ENCODE measurements at regions not wholly inside any gene's neighbourhood (a gene's known extent, or its start where the extent isn't known, plus 50 kb on each side); places are given as distances from the start of the nearest gene placed in this dataset.

DNA sequence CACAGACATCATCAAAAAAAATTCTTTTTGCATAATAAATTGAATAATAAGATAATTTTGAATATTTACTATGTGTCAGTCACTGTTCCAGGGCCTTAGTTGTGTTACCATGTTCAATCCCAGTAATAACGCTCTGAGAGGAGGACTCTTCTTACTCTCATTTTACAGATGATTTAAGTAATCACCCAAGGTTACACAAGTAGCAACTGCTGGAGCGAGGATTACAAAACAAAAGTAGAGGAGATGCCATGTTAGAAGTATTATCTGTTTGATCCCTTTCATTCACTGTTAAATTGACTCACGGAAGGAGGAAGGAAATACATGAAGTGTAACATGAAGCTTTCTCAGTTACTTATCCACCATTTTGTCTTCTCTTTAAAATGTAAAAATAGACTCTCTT, 412.8 kb downstream of the NFIB start:
- no peak for DNase-seq (ENCODE audit: low spot score)
- H3K4me1 ChIP-seq (ENCODE audit: insufficient read depth, low read length) = no peaks in the 10 kb centered on the region
- H3K9ac ChIP-seq (ENCODE audit: insufficient read depth, low read depth, low read length) = no peak overlapping the region
- H3K79me2 ChIP-seq (ENCODE audit: insufficient read depth, low read length) = no peaks in the 10 kb centered on the region
- in situ Hi-C loops (cut with HindIII; ENCODE audit: extremely low pct_ligation_motif_present, low pct_unique_long_range_greater_than_20kb) = no loop called here
- no peak overlapping the region for H3K27ac ChIP-seq (ENCODE audit: extremely low read length, insufficient read depth, low read length)
- no peaks in the 10 kb centered on the region for H4K20me1 ChIP-seq (ENCODE audit: insufficient read depth, low read length)
- no peak for TF ChIP-seq RNF219 (CRISPR knock-in tag; IDR thresholded peaks at IDR 0.05)
- no TSS peak for BruUV-seq (replicated peaks)
- no peaks in the 10 kb centered on the region for H3K27me3 ChIP-seq (ENCODE audit: control insufficient read depth in 1 of 2, insufficient read depth in 2 of 2, low read length in 2 of 2)
- H2AFZ ChIP-seq (ENCODE audit: low read length) = no peak overlapping the region
- ChIA-PET POLR2A (no interaction called here), CTCF (ENCODE audit: low intra/inter-chr PET ratio, low total read pairs) (no interaction called here)
- no peak for FAIRE-seq
- H3K4me2 ChIP-seq (ENCODE audit: low read depth, low read length) = no peak overlapping the region
- no peaks in the 10 kb centered on the region for H3K36me3 ChIP-seq (replicated peaks in 1 of 2; ENCODE audit: control insufficient read depth in 1 of 2, insufficient read depth in 2 of 2, low read length in 2 of 2)
- no peaks in the 10 kb centered on the region for H3K9me3 ChIP-seq (ENCODE audit: low read length)
- intact Hi-C loops (cut with micrococcal nuclease; ENCODE audit: unreplicated experiment) = no loop called here
- no peak for ATAC-seq
- 3% methylated on average over 3 of the region's 3 CpGs for WGBS (ENCODE audit: low lambda C conversion rate)
- H3K4me3 ChIP-seq (replicated peaks in 1 of 3; ENCODE audit: insufficient read depth in 1 of 3, low read depth in 2 of 3, low read length in 3 of 3) = no peak overlapping the region

- H3K4me2 ChIP-seq (ENCODE audit: low read depth, low read length) = no peak overlapping the region
- no peaks in the 10 kb centered on the region for H3K27me3 ChIP-seq (ENCODE audit: control insufficient read depth in 1 of 2, insufficient read depth in 2 of 2, low read length in 2 of 2)
- FAIRE-seq (no peak), ATAC-seq (no peak), DNase-seq (ENCODE audit: low spot score) (no peak)
- H4K20me1 ChIP-seq (ENCODE audit: insufficient read depth, low read length) = no peaks in the 10 kb centered on the region
- in situ Hi-C loops (cut with HindIII; ENCODE audit: extremely low pct_ligation_motif_present, low pct_unique_long_range_greater_than_20kb) = no loop called here
- no peak overlapping the region for H2AFZ ChIP-seq (ENCODE audit: low read length)
- ChIA-PET POLR2A (no interaction called here), CTCF (ENCODE audit: low intra/inter-chr PET ratio, low total read pairs) (no interaction called here)
- H3K4me3 ChIP-seq (replicated peaks in 1 of 3; ENCODE audit: insufficient read depth in 1 of 3, low read depth in 2 of 3, low read length in 3 of 3) = no peak overlapping the region
- no peaks in the 10 kb centered on the region for H3K36me3 ChIP-seq (replicated peaks in 1 of 2; ENCODE audit: control insufficient read depth in 1 of 2, insufficient read depth in 2 of 2, low read length in 2 of 2)
- no peak overlapping the region for H3K27ac ChIP-seq (ENCODE audit: extremely low read length, insufficient read depth, low read length)
- no peak overlapping the region for H3K9ac ChIP-seq (ENCODE audit: insufficient read depth, low read depth, low read length)
- no peaks in the 10 kb centered on the region for H3K79me2 ChIP-seq (ENCODE audit: insufficient read depth, low read length)
- H3K9me3 ChIP-seq (ENCODE audit: low read length) = no peaks in the 10 kb centered on the region
- intact Hi-C loops (cut with micrococcal nuclease; ENCODE audit: unreplicated experiment) = no loop called here
- 2% methylated on average over 5 of the region's 5 CpGs for WGBS (ENCODE audit: low lambda C conversion rate)
- no TSS peak for BruUV-seq (replicated peaks)
- no peaks in the 10 kb centered on the region for H3K4me1 ChIP-seq (ENCODE audit: insufficient read depth, low read length)
- TF ChIP-seq HNRNPL (IDR thresholded peaks at IDR 0.05; ENCODE audit: low read depth, low read length) (no peak), MZF1 (CRISPR knock-in tag; IDR thresholded peaks at IDR 0.05; ENCODE audit: borderline replicate concordance) (no peak), ZNF883 (CRISPR knock-in tag; IDR thresholded peaks at IDR 0.05; ENCODE audit: not compliant biosample characterization) (no peak)
- TF ChIP-seq, protein P1, sequence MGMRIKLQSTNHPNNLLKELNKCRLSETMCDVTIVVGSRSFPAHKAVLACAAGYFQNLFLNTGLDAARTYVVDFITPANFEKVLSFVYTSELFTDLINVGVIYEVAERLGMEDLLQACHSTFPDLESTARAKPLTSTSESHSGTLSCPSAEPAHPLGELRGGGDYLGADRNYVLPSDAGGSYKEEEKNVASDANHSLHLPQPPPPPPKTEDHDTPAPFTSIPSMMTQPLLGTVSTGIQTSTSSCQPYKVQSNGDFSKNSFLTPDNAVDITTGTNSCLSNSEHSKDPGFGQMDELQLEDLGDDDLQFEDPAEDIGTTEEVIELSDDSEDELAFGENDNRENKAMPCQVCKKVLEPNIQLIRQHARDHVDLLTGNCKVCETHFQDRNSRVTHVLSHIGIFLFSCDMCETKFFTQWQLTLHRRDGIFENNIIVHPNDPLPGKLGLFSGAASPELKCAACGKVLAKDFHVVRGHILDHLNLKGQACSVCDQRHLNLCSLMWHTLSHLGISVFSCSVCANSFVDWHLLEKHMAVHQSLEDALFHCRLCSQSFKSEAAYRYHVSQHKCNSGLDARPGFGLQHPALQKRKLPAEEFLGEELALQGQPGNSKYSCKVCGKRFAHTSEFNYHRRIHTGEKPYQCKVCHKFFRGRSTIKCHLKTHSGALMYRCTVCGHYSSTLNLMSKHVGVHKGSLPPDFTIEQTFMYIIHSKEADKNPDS (CRISPR knock-in tag; IDR thresholded peaks at IDR 0.05) = no peak
- TF ChIP-seq, protein P2, sequence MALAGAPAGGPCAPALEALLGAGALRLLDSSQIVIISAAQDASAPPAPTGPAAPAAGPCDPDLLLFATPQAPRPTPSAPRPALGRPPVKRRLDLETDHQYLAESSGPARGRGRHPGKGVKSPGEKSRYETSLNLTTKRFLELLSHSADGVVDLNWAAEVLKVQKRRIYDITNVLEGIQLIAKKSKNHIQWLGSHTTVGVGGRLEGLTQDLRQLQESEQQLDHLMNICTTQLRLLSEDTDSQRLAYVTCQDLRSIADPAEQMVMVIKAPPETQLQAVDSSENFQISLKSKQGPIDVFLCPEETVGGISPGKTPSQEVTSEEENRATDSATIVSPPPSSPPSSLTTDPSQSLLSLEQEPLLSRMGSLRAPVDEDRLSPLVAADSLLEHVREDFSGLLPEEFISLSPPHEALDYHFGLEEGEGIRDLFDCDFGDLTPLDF (CRISPR knock-in tag; IDR thresholded peaks at IDR 0.05) = no peak
- TF ChIP-seq, protein P3, sequence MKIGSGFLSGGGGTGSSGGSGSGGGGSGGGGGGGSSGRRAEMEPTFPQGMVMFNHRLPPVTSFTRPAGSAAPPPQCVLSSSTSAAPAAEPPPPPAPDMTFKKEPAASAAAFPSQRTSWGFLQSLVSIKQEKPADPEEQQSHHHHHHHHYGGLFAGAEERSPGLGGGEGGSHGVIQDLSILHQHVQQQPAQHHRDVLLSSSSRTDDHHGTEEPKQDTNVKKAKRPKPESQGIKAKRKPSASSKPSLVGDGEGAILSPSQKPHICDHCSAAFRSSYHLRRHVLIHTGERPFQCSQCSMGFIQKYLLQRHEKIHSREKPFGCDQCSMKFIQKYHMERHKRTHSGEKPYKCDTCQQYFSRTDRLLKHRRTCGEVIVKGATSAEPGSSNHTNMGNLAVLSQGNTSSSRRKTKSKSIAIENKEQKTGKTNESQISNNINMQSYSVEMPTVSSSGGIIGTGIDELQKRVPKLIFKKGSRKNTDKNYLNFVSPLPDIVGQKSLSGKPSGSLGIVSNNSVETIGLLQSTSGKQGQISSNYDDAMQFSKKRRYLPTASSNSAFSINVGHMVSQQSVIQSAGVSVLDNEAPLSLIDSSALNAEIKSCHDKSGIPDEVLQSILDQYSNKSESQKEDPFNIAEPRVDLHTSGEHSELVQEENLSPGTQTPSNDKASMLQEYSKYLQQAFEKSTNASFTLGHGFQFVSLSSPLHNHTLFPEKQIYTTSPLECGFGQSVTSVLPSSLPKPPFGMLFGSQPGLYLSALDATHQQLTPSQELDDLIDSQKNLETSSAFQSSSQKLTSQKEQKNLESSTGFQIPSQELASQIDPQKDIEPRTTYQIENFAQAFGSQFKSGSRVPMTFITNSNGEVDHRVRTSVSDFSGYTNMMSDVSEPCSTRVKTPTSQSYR (CRISPR knock-in tag; IDR thresholded peaks at IDR 0.05; ENCODE audit: borderline replicate concordance) = no peak
- TF ChIP-seq, protein P4, sequence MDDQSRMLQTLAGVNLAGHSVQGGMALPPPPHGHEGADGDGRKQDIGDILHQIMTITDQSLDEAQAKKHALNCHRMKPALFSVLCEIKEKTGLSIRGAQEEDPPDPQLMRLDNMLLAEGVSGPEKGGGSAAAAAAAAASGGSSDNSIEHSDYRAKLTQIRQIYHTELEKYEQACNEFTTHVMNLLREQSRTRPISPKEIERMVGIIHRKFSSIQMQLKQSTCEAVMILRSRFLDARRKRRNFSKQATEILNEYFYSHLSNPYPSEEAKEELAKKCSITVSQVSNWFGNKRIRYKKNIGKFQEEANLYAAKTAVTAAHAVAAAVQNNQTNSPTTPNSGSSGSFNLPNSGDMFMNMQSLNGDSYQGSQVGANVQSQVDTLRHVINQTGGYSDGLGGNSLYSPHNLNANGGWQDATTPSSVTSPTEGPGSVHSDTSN (CRISPR knock-in tag; IDR thresholded peaks at IDR 0.05; ENCODE audit: borderline replicate concordance) = no peak
Observed at GRCh38 chr9:13900449-13900848, 413.5 kb downstream of the NFIB start.
